GM23338 (cell line): ENCODE measurements at regions not wholly inside any gene's neighbourhood (a gene's known extent, or its start where the extent isn't known, plus 50 kb on each side); places are given as distances from the start of the nearest gene placed in this dataset.

Source experiments
- ATAC-seq: fragments of 200-7000 bp; cut with Tn5 transposase; 3 replicates; pipeline ENCODE4 v1.9.1; 2020
- DNase-seq: peaks from one replicate; pipeline ENCODE4 v3.0.0-alpha.2; 2015; ENCODE audit warnings: low spot score
- H2AFZ ChIP-seq: fragments of 200-600 bp; sonication (generic); 2 replicates; pipeline ENCODE4 v1.8.0; 2016; ENCODE audit warnings: antibody characterized with exemption, mild to moderate bottlenecking, moderate library complexity
- H3F3A ChIP-seq: fragments of 200-600 bp; sonication (generic); replicated peaks from 2 replicates; pipeline ENCODE4 v1.8.0; 2017; ENCODE audit warnings: antibody characterized with exemption, mixed run types, low read depth
- H3K27ac ChIP-seq: fragments of 200-600 bp; sonication (generic); 2 replicates; pipeline ENCODE4 v1.6.1; 2016; ENCODE audit warnings: low read depth
- H3K27me3 ChIP-seq: fragments of 200-600 bp; sonication (generic); 2 replicates; pipeline ENCODE4 v1.8.0; 2016; ENCODE audit warnings: mild to moderate bottlenecking, mixed run types, moderate library complexity; ENCODE audit not compliant: insufficient read depth
- H3K36me3 ChIP-seq: fragments of 200-600 bp; sonication (generic); 2 replicates; pipeline ENCODE4 v1.8.0; 2016; ENCODE audit warnings: mild to moderate bottlenecking; ENCODE audit not compliant: insufficient read depth
- H3K4me1 ChIP-seq: fragments of 200-600 bp; sonication (generic); 2 replicates; pipeline ENCODE4 v1.8.0; 2016; ENCODE audit warnings: mild to moderate bottlenecking, moderate library complexity; ENCODE audit not compliant: insufficient read depth
- H3K4me2 ChIP-seq: fragments of 200-600 bp; sonication (generic); 2 replicates; pipeline ENCODE4 v1.7.1; 2017; ENCODE audit warnings: mixed run types
- H3K4me3 ChIP-seq: fragments of 200-600 bp; sonication (generic); 2 replicates; pipeline ENCODE4 v1.6.1; 2016; ENCODE audit warnings: mixed run types
- H3K79me2 ChIP-seq: fragments of 200-600 bp; sonication (generic); replicated peaks from 2 replicates; pipeline ENCODE4 v1.8.0; 2017; ENCODE audit warnings: mild to moderate bottlenecking; ENCODE audit not compliant: insufficient read depth
- H3K9me2 ChIP-seq: fragments of 200-600 bp; sonication (generic); 2 replicates; pipeline ENCODE4 v1.8.0; 2017; ENCODE audit not compliant: insufficient read depth
- H4K20me1 ChIP-seq: fragments of 200-600 bp; sonication (generic); replicated peaks from 2 replicates; pipeline ENCODE4 v1.8.0; 2017; ENCODE audit warnings: mild to moderate bottlenecking; ENCODE audit not compliant: insufficient read depth
- H3K27ac Mint-ChIP-seq: 2 replicates; pipeline ENCODE4 v1.8.0; 2020; ENCODE audit warnings: inconsistent platforms, mild to moderate bottlenecking, moderate library complexity, mixed read lengths
- H3K27me3 Mint-ChIP-seq: 3 replicates; pipeline ENCODE4 v1.8.0; 2022; ENCODE audit warnings: low read depth, mild to moderate bottlenecking, moderate library complexity, mixed read lengths, inconsistent platforms; ENCODE audit not compliant: insufficient read depth, poor library complexity
- H3K36me3 Mint-ChIP-seq: 3 replicates; pipeline ENCODE4 v1.8.0; 2021; ENCODE audit warnings: low read depth, mild to moderate bottlenecking, inconsistent platforms, moderate library complexity, mixed read lengths
- H3K4me1 Mint-ChIP-seq: 3 replicates; pipeline ENCODE4 v1.8.0; 2020; ENCODE audit warnings: mild to moderate bottlenecking, inconsistent platforms, mixed read lengths
- H3K4me3 Mint-ChIP-seq: 3 replicates; pipeline ENCODE4 v1.8.0; 2021; ENCODE audit warnings: moderate library complexity, mild to moderate bottlenecking, inconsistent platforms, mixed read lengths
- H3K9me3 Mint-ChIP-seq: 3 replicates; pipeline ENCODE4 v1.8.0; 2020; ENCODE audit warnings: moderate library complexity, mild to moderate bottlenecking, inconsistent platforms, mixed read lengths
- CREB1 ChIP-seq: fragments of 250-450 bp; sonication (Bioruptor Pico); IDR thresholded peaks from 2 replicates; pipeline ENCODE4 v1.5.0; 2020; ENCODE audit warnings: low read depth, mild to moderate bottlenecking, moderate library complexity
- EZH2 ChIP-seq: fragments of 200-600 bp; sonication (generic); IDR thresholded peaks from one replicate; pipeline ENCODE4 v1.8.0; 2017; ENCODE audit warnings: antibody characterized with exemption, mild to moderate bottlenecking, low read depth; ENCODE audit not compliant: unreplicated experiment
- ZNF114 ChIP-seq: fragments of 250-450 bp; sonication (Bioruptor Pico); IDR thresholded peaks from 2 replicates; pipeline ENCODE4 v1.5.0; 2020; ENCODE audit warnings: mild to moderate bottlenecking, moderate library complexity
- ZNF331 ChIP-seq: fragments of 250-450 bp; sonication (Bioruptor Pico); IDR thresholded peaks from 2 replicates; pipeline ENCODE4 v1.5.0; 2020; ENCODE audit warnings: low read depth, mild to moderate bottlenecking, moderate library complexity
- TF ChIP-seq, protein P1 (sequence below): fragments of 250-450 bp; sonication (Bioruptor Pico); IDR thresholded peaks from 2 replicates; pipeline ENCODE4 v1.5.0; 2020; ENCODE audit warnings: mild to moderate bottlenecking, moderate library complexity
- TF ChIP-seq, protein P2 (sequence below), 2 experiments: fragments of 200-600 bp in 1 of 2; sonication (generic) in 1 of 2; conservative IDR thresholded peaks; 2 replicates each; pipeline versions ENCODE4 v1.5.1 to v1.6.1; 2016 to 2017; ENCODE audit warnings: antibody characterized with exemption in 2 of 2, low read depth in 2 of 2, mild to moderate bottlenecking in 2 of 2, moderate library complexity in 1 of 2

DNA sequence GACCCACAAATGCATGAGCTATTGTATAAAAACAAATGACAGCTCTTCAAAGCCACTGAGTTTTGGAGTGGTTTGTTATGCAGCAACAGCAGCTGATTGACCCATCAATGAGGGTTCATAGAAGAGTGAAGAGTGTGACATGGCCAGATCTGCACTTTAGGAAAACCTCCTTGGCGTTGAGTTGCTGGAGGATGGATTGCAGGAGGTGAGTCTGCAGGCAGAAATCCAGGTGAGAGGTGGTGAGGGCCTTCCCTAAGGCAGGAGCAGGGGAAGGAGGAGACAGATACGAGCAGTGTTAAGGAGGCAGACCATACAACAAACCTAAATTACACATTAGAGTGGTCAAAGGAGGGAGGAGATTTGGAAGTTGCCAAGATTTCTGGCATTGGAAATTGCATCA is 169.3 kb upstream of the CSF3R start (continued):
- TF ChIP-seq, protein P1, sequence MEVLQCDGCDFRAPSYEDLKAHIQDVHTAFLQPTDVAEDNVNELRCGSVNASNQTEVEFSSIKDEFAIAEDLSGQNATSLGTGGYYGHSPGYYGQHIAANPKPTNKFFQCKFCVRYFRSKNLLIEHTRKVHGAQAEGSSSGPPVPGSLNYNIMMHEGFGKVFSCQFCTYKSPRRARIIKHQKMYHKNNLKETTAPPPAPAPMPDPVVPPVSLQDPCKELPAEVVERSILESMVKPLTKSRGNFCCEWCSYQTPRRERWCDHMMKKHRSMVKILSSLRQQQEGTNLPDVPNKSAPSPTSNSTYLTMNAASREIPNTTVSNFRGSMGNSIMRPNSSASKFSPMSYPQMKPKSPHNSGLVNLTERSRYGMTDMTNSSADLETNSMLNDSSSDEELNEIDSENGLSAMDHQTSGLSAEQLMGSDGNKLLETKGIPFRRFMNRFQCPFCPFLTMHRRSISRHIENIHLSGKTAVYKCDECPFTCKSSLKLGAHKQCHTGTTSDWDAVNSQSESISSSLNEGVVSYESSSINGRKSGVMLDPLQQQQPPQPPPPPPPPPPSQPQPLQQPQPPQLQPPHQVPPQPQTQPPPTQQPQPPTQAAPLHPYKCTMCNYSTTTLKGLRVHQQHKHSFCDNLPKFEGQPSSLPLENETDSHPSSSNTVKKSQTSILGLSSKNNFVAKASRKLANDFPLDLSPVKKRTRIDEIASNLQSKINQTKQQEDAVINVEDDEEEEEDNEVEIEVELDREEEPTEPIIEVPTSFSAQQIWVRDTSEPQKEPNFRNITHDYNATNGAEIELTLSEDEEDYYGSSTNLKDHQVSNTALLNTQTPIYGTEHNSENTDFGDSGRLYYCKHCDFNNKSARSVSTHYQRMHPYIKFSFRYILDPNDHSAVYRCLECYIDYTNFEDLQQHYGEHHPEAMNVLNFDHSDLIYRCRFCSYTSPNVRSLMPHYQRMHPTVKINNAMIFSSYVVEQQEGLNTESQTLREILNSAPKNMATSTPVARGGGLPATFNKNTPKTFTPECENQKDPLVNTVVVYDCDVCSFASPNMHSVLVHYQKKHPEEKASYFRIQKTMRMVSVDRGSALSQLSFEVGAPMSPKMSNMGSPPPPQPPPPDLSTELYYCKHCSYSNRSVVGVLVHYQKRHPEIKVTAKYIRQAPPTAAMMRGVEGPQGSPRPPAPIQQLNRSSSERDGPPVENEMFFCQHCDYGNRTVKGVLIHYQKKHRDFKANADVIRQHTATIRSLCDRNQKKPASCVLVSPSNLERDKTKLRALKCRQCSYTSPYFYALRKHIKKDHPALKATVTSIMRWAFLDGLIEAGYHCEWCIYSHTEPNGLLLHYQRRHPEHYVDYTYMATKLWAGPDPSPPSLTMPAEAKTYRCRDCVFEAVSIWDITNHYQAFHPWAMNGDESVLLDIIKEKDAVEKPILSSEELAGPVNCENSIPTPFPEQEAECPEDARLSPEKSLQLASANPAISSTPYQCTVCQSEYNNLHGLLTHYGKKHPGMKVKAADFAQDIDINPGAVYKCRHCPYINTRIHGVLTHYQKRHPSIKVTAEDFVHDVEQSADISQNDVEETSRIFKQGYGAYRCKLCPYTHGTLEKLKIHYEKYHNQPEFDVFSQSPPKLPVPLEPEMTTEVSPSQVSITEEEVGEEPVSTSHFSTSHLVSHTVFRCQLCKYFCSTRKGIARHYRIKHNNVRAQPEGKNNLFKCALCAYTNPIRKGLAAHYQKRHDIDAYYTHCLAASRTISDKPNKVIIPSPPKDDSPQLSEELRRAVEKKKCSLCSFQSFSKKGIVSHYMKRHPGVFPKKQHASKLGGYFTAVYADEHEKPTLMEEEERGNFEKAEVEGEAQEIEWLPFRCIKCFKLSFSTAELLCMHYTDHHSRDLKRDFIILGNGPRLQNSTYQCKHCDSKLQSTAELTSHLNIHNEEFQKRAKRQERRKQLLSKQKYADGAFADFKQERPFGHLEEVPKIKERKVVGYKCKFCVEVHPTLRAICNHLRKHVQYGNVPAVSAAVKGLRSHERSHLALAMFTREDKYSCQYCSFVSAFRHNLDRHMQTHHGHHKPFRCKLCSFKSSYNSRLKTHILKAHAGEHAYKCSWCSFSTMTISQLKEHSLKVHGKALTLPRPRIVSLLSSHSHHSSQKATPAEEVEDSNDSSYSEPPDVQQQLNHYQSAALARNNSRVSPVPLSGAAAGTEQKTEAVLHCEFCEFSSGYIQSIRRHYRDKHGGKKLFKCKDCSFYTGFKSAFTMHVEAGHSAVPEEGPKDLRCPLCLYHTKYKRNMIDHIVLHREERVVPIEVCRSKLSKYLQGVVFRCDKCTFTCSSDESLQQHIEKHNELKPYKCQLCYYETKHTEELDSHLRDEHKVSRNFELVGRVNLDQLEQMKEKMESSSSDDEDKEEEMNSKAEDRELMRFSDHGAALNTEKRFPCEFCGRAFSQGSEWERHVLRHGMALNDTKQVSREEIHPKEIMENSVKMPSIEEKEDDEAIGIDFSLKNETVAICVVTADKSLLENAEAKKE (CRISPR knock-in tag): no peak
- TF ChIP-seq CREB1 (CRISPR knock-in tag) (no peak), ZNF331 (no peak)
- TF ChIP-seq, protein P2, sequence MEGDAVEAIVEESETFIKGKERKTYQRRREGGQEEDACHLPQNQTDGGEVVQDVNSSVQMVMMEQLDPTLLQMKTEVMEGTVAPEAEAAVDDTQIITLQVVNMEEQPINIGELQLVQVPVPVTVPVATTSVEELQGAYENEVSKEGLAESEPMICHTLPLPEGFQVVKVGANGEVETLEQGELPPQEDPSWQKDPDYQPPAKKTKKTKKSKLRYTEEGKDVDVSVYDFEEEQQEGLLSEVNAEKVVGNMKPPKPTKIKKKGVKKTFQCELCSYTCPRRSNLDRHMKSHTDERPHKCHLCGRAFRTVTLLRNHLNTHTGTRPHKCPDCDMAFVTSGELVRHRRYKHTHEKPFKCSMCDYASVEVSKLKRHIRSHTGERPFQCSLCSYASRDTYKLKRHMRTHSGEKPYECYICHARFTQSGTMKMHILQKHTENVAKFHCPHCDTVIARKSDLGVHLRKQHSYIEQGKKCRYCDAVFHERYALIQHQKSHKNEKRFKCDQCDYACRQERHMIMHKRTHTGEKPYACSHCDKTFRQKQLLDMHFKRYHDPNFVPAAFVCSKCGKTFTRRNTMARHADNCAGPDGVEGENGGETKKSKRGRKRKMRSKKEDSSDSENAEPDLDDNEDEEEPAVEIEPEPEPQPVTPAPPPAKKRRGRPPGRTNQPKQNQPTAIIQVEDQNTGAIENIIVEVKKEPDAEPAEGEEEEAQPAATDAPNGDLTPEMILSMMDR (conservative IDR thresholded peaks at IDR 0.05; ENCODE audit: low read depth in 2 of 2): no peak

DNA sequence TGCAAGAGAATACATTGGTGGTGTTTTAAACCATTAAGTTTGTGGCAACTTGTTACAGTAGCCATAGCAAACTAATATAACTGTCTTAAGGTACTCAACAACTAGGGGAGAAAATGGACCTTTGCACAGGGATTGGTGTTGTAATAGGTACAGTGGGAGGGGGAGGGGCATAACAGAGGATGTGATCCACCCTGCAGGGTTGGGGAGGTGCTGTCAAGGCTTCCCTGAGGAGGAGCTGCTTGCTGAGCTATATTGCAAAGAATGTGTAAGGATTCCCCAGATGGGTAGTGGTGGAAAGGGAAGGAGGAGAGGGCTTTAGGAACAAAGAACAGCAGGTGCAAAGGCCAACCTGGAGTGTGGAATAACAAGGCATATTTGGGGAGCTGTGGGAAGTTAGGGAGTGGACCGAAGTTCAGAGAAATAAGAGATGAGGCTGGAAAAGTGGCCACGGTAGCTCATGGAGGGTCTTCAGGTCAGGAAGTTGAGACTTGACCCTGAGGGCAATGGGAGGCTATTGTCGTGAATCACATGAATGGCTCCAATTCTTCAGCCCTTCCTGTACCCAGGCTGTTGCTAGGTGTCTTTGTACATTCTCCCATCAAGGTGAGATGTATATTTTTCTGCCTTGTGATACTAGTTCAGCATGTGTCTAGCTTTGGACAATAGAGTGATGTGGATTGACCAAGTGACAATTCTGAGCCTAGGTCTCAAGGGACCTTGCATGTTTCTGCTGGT is 168.6 kb upstream of the CSF3R start:
- no peak for ATAC-seq
- H3K27me3 Mint-ChIP-seq: peaks cover 2% of the 10 kb centered on the region
- no peaks in the 10 kb centered on the region; the same call in 1 of the 2 replicates for H4K20me1 ChIP-seq
- H3K9me3 Mint-ChIP-seq: no peaks in the 10 kb centered on the region; the same call in 2 of the 3 replicates
- no peak overlapping the region for H3K4me2 ChIP-seq
- no peak overlapping the region for H3K27ac ChIP-seq
- peaks cover 7% of the 10 kb centered on the region; the same call in 2 of the 3 replicates for H3K4me1 Mint-ChIP-seq
- DNase-seq: no peak
- no peak overlapping the region for H3K4me3 Mint-ChIP-seq
- H3F3A ChIP-seq: no peaks in the 10 kb centered on the region
- no peak for TF ChIP-seq ZNF114
- no peak for TF ChIP-seq EZH2
- H3K4me1 ChIP-seq: no peaks in the 10 kb centered on the region
- no peaks in the 10 kb centered on the region; the same call in 2 of the 3 replicates for H3K36me3 Mint-ChIP-seq
- H3K36me3 ChIP-seq: no peaks in the 10 kb centered on the region
- no peak overlapping the region for H2AFZ ChIP-seq
- H3K9me2 ChIP-seq: no peaks in the 10 kb centered on the region
- H3K27ac Mint-ChIP-seq: no peak overlapping the region
- H3K27me3 ChIP-seq: no peaks in the 10 kb centered on the region
- no peaks in the 10 kb centered on the region for H3K79me2 ChIP-seq
- H3K4me3 ChIP-seq: no peak overlapping the region
